GM12865 (cell line): ENCODE measurements at regions not wholly inside any gene's neighbourhood (a gene's known extent, or its start where the extent isn't known, plus 50 kb on each side); places are given as distances from the start of the nearest gene placed in this dataset.

Source experiments
- DNase-seq: peaks from one replicate; pipeline ENCODE4 v3.0.0; 2010; ENCODE audit warnings: low read depth
- H3K4me3 ChIP-seq: 2 replicates; pipeline ENCODE4 v1.5.1; 2011; ENCODE audit warnings: mild to moderate bottlenecking, low read depth, low read length, control low read depth
- TF ChIP-seq, protein P1 (sequence below): IDR thresholded peaks from 2 replicates; pipeline ENCODE4 v1.5.1; 2011; ENCODE audit warnings: low read length, control low read depth, low read depth, inconsistent platforms; ENCODE audit not compliant: insufficient read depth; ENCODE audit errors: missing control alignments

DNA sequence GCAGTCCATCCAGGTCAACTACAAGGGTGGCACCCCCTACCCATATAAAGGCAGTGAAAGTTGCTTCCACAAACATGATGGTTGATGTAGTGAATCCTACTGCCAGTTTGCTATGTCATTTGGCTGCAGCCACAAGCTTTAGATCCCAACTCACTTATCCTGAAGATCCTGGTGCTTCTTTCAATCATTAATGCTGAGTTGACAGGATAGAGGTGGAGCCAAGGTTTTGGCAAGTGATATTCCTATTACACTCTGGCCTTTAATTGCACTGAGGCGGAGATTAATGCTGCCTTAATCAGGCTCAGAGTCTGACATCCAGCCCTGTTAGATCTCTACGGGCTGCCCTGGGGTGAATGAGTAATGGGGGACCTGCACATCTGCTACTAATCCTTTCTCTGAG, 542.4 kb upstream of the ARX start:
- TF ChIP-seq, protein P1, sequence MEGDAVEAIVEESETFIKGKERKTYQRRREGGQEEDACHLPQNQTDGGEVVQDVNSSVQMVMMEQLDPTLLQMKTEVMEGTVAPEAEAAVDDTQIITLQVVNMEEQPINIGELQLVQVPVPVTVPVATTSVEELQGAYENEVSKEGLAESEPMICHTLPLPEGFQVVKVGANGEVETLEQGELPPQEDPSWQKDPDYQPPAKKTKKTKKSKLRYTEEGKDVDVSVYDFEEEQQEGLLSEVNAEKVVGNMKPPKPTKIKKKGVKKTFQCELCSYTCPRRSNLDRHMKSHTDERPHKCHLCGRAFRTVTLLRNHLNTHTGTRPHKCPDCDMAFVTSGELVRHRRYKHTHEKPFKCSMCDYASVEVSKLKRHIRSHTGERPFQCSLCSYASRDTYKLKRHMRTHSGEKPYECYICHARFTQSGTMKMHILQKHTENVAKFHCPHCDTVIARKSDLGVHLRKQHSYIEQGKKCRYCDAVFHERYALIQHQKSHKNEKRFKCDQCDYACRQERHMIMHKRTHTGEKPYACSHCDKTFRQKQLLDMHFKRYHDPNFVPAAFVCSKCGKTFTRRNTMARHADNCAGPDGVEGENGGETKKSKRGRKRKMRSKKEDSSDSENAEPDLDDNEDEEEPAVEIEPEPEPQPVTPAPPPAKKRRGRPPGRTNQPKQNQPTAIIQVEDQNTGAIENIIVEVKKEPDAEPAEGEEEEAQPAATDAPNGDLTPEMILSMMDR = no peak
- H3K4me3 ChIP-seq = no peak overlapping the region
- no peak for DNase-seq

DNA sequence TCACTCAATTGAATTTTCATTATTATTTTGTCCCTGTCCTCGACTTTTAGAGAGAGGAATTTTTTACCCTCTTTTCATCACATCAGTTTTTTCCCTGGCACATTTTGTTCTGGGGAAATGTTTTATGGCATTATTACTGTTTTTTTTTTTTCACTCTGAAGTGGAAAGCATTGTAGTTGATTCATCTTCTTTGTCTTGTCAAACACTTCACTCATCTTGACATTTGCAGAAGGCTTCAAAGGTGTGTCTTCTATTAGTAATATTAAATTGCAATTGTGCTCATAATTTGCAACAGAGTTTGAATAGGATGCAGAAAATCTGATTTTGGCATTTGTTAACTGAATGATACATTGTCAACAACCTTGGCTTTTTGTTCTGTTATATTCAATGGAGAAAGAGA, 545.4 kb upstream of the ARX start:
- DNase-seq = no peak
- H3K4me3 ChIP-seq = no peak overlapping the region
- TF ChIP-seq, protein P1 = no peak

DNA sequence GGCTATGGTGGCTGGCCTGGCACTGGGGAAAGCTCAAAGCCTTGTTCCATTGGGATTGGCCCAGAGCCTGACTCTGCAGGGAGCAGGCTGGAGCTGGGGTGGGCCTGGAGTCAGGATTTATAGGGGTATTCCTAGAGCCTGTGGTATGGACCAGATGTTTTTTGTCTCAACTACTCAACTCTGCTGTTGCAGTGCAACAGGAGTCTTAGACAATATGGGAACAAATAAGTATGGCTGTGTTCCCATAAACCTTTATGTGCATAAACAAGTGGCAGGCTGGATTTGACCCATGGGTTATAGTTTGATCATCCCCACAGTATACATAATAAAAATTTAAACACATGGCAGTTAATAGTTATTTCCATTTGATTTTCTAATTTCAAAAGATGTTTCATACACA, 557.9 kb upstream of the ARX start:
- no peak for DNase-seq
- TF ChIP-seq, protein P1 = no peak

GRCh38 chrX:25596921-25597320, 541.2 kb upstream of the MAGEB18 start:
- TF ChIP-seq, protein P1 = no peak
- H3K4me3 ChIP-seq = no peak overlapping the region
- no peak for DNase-seq

More for the DNA sequence above, 557.9 kb upstream of the ARX start:
- H3K4me3 ChIP-seq = no peak overlapping the region

DNA sequence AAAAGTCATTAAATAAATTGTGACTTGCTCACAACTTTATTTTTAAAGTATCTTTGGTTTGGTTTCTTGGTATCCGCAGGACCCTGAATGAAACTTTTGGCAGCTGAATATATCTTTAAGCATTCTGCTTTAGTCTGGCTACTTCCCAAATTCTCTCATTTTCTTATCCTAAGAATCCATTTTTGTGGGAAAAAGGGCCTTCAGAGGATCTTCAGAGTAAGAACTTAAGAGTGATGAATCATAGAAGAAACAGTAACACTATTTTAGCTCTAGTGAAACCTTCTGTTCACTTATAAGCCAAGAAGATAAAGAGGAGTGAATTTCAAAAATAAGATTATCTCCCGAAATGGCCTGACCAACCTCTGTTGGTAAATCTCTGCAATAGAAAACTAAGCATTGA, 540.6 kb upstream of the MAGEB18 start:
- TF ChIP-seq, protein P1 = no peak
- H3K4me3 ChIP-seq = no peak overlapping the region
- no peak for DNase-seq

DNA sequence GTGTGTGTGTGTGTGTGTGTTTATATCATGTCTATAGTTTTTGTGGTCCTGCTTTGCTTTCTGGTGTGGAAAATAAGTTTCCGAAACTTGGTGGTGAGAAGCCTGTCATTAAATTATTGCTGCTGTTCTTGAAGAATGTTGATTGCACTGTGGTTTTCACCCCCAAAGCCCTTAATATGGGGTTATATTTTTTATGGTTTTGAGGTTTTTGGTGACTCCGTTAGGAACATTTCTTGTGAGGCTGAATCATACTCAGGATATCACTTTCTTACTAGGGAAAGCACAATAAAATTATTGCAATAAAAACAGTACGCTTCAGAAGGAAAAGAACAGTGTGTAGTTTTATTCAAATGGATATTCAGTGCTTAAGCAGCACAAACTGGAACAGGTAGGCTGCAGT, 539.1 kb upstream of the MAGEB18 start:
- no peak overlapping the region for H3K4me3 ChIP-seq
- no peak for DNase-seq
- TF ChIP-seq, protein P1 = no peak

- no peak overlapping the region for H3K4me3 ChIP-seq
- TF ChIP-seq, protein P1 = no peak
- no peak for DNase-seq
Observed at GRCh38 chrX:25600776-25601175, 537.4 kb upstream of the MAGEB18 start.
